T-cell (primary cell): ENCODE measurements at regions not wholly inside any gene's neighbourhood (a gene's known extent, or its start where the extent isn't known, plus 50 kb on each side); places are given as distances from the start of the nearest gene placed in this dataset.

Experiments used
- ATAC-seq, 4 experiments: fragments of 200-7000 bp in 3 of 4; fragments of 150-1000 bp in 1 of 4; cut with Tn5 transposase; replicated peaks in 1 of 4; 1 replicate in 3 of 4; 2 replicates in 1 of 4; pipeline ENCODE4 v1.10.0; 2021; ENCODE audit warnings: moderate library complexity in 3 of 4, mild to moderate bottlenecking in 2 of 4, moderate number of reproducible peaks in 1 of 4
- CTCF ChIA-PET, 2 donors: fragments of 300-600 bp; sonication (Branson Sonifier 250); formaldehyde crosslinking; loops; one replicate each; lab custom pipeline; 2022; ENCODE audit warnings: antibody characterized with exemption in 2 of 2; lab: Charles Lee
- POLR2A ChIA-PET, 2 donors: fragments of 300-600 bp; sonication (Branson Sonifier 250); formaldehyde crosslinking; loops; one replicate each; lab custom pipeline; 2022; ENCODE audit warnings: antibody characterized with exemption in 2 of 2; lab: Charles Lee
- DNase-seq, 35 experiments: peaks; one replicate each; pipeline versions ENCODE4 v3.0.0 to v3.0.0-alpha.2; 2013 to 2023
- H3K27ac ChIP-seq: one replicate; pipeline ENCODE4 v1.5.1; 2013; ENCODE audit warnings: low read length
- H3K27me3 ChIP-seq, 2 experiments: replicated peaks in 1 of 2; 1 replicate in 1 of 2; 2 replicates in 1 of 2; pipeline versions ENCODE4 v1.6.1 to v1.7.0; 2013; ENCODE audit warnings: low read length in 1 of 2, mixed read lengths in 1 of 2; ENCODE audit not compliant: control insufficient read depth in 2 of 2, insufficient read depth in 2 of 2; ENCODE audit errors: extremely low read depth in 1 of 2
- H3K36me3 ChIP-seq, 2 donors: 1 replicate in 1 of 2; 2 replicates in 1 of 2; pipeline versions ENCODE4 v1.6.1 to v1.7.0; 2013; ENCODE audit warnings: low read length in 1 of 2; ENCODE audit not compliant: control insufficient read depth in 2 of 2, insufficient read depth in 1 of 2; ENCODE audit errors: extremely low read depth in 1 of 2
- H3K4me1 ChIP-seq, 2 experiments: 1 replicate in 1 of 2; 2 replicates in 1 of 2; pipeline versions ENCODE4 v1.6.1 to v1.7.0; 2013; ENCODE audit warnings: low read length in 2 of 2, mixed read lengths in 1 of 2; ENCODE audit not compliant: insufficient read depth in 2 of 2, control insufficient read depth in 1 of 2; ENCODE audit errors: extremely low read depth in 1 of 2
- H3K4me3 ChIP-seq, 2 donors: 1 replicate in 1 of 2; 2 replicates in 1 of 2; pipeline versions ENCODE4 v1.5.1 to v1.7.0; 2013; ENCODE audit warnings: mild to moderate bottlenecking in 2 of 2, low read length in 1 of 2, moderate library complexity in 1 of 2; ENCODE audit not compliant: control insufficient read depth in 1 of 2; ENCODE audit errors: extremely low read depth in 1 of 2
- H3K9me3 ChIP-seq: 2 replicates; pipeline ENCODE4 v1.7.0; 2013
- H3K27ac Mint-ChIP-seq, 2 donors: one replicate each; pipeline ENCODE4 v1.8.0; 2020 to 2021; ENCODE audit warnings: mild to moderate bottlenecking in 2 of 2, mixed read lengths in 2 of 2
- H3K27me3 Mint-ChIP-seq, 2 donors: one replicate each; pipeline ENCODE4 v1.8.0; 2021 to 2022; ENCODE audit warnings: mixed read lengths in 2 of 2
- H3K36me3 Mint-ChIP-seq: one replicate; pipeline ENCODE4 v1.8.0; 2021; ENCODE audit warnings: mixed read lengths
- H3K4me1 Mint-ChIP-seq, 3 donors: one replicate each; pipeline ENCODE4 v1.8.0; 2020 to 2022; ENCODE audit warnings: mixed read lengths in 3 of 3, mild to moderate bottlenecking in 1 of 3
- H3K4me3 Mint-ChIP-seq, 3 donors: one replicate each; pipeline ENCODE4 v1.8.0; 2020 to 2022; ENCODE audit warnings: mild to moderate bottlenecking in 3 of 3, mixed read lengths in 3 of 3, moderate library complexity in 3 of 3
- H3K9me3 Mint-ChIP-seq, 3 donors: one replicate each; pipeline ENCODE4 v1.8.0; 2020 to 2022; ENCODE audit warnings: mixed read lengths in 3 of 3
- WGBS: methylation state at CpG from one replicate; pipeline ENCODE4 v1.1.5; 2013; ENCODE audit warnings: missing lambda C conversion rate; ENCODE audit not compliant: insufficient coverage; 5-methylcytosine and 5-hydroxymethylcytosine counted together

DNA sequence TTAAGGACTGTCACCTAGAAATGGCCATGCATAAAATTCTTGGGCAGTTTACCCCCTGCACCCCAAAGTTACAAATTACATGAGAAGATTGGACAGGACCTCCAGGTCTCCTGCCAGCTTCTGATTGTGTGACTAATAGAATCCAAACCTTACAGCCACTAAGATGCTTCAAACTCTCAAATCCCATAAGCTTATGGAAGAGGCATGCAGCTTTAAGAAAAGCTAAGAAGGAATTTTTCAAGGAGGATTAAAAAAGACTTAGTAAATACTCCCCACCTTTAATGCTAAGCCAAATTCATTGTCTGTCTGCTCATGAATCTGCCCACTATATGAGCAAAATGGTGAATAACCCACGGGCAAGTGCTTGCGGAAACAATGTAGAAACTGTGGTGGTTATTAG, 86.3 kb downstream of the MAIP1 start:
- Mint-ChIP-seq H3K27me3 (peaks cover 12 to 13% of the 10 kb centered on the region in 2 donors), H3K36me3 (no peaks in the 10 kb centered on the region), H3K4me3 (no peak overlapping the region), H3K4me1 (no peaks in the 10 kb centered on the region), H3K27ac (no peak overlapping the region), H3K9me3 (peaks cover 5 to 15% (median 10%) of the 10 kb centered on the region in 3 donors)
- DNase-seq (no peak), ATAC-seq (no peak)
- Histone ChIP-seq H3K4me1 (no peaks in the 10 kb centered on the region), H3K9me3 (no peaks in the 10 kb centered on the region), H3K36me3 (no peaks in the 10 kb centered on the region), H3K27ac (no peak overlapping the region), H3K27me3 (no peaks in the 10 kb centered on the region), H3K4me3 (no peak overlapping the region)
- POLR2A ChIA-PET = no interaction called here
- CTCF ChIA-PET = no interaction called here
- no CpG with 5 or more reads among the region's 2 CpGs for WGBS

GRCh38 chr2:200042102-200042735, 86.8 kb downstream of the MAIP1 start:
- Mint-ChIP-seq H3K36me3 (no peaks in the 10 kb centered on the region), H3K27me3 (peaks cover 14 to 16% of the 10 kb centered on the region in 2 donors), H3K9me3 (peaks cover 5 to 18% (median 13%) of the 10 kb centered on the region in 3 donors), H3K4me3 (no peak overlapping the region), H3K4me1 (no peaks in the 10 kb centered on the region), H3K27ac (no peak overlapping the region)
- no peaks in the 10 kb centered on the region for H3K4me1 ChIP-seq
- no peak overlapping the region for H3K27ac ChIP-seq
- H3K9me3 ChIP-seq = no peaks in the 10 kb centered on the region
- ATAC-seq = no peak
- no peaks in the 10 kb centered on the region for H3K36me3 ChIP-seq
- no peaks in the 10 kb centered on the region for H3K27me3 ChIP-seq
- no peak overlapping the region for H3K4me3 ChIP-seq
- DNase-seq = no peak
- ChIA-PET POLR2A (no interaction called here), CTCF (no interaction called here)

DNA sequence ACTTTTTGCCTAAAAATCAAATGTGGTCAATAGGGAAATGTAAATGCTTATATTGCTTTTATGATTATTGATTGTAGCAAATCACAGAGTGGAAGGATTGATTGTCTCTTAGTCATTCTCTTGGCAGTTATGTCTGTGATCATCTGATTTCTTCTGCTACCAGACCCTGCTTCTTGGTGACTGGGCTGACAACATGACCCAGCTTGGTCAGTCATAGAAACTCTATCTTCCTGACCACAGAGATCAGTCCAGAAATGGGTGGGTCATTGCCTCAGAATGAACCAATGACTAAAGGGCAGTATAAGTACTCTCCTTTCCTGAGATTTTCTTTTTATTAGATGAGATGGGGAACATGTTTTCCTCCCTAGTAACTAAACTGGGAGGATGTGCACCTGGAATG, 87.6 kb downstream of the MAIP1 start:
- Histone ChIP-seq H3K4me3 (no peak overlapping the region), H3K27me3 (no peaks in the 10 kb centered on the region), H3K27ac (no peak overlapping the region), H3K36me3 (no peaks in the 10 kb centered on the region), H3K4me1 (no peaks in the 10 kb centered on the region), H3K9me3 (no peaks in the 10 kb centered on the region)
- H3K4me1 Mint-ChIP-seq = no peaks in the 10 kb centered on the region
- DNase-seq (no peak), ATAC-seq (no peak)
- H3K36me3 Mint-ChIP-seq = no peaks in the 10 kb centered on the region
- H3K27ac Mint-ChIP-seq = no peak overlapping the region
- peaks cover 5 to 18% (median 13%) of the 10 kb centered on the region in 3 donors for H3K9me3 Mint-ChIP-seq
- CTCF ChIA-PET = no interaction called here
- no peak overlapping the region for H3K4me3 Mint-ChIP-seq
- peaks cover 16 to 21% of the 10 kb centered on the region in 2 donors for H3K27me3 Mint-ChIP-seq
- POLR2A ChIA-PET = no interaction called here

- H3K27ac ChIP-seq = no peak overlapping the region
- no peak overlapping the region for H3K4me3 Mint-ChIP-seq
- POLR2A ChIA-PET = no interaction called here
- H3K9me3 ChIP-seq = no peaks in the 10 kb centered on the region
- peaks cover 16 to 25% of the 10 kb centered on the region in 2 donors for H3K27me3 Mint-ChIP-seq
- H3K27me3 ChIP-seq = no peaks in the 10 kb centered on the region
- H3K9me3 Mint-ChIP-seq = peaks cover 5 to 18% (median 13%) of the 10 kb centered on the region in 3 donors
- H3K36me3 ChIP-seq = no peaks in the 10 kb centered on the region
- no peak overlapping the region for H3K27ac Mint-ChIP-seq
- H3K4me1 Mint-ChIP-seq = no peaks in the 10 kb centered on the region
- ATAC-seq (no peak), DNase-seq (no peak)
- H3K4me1 ChIP-seq = no peaks in the 10 kb centered on the region
- WGBS = no CpG with 5 or more reads among the region's 2 CpGs
- no peak overlapping the region for H3K4me3 ChIP-seq
- H3K36me3 Mint-ChIP-seq = no peaks in the 10 kb centered on the region
- CTCF ChIA-PET = no interaction called here
Observed at GRCh38 chr2:200044453-200044852, 89.1 kb downstream of the MAIP1 start.

DNA sequence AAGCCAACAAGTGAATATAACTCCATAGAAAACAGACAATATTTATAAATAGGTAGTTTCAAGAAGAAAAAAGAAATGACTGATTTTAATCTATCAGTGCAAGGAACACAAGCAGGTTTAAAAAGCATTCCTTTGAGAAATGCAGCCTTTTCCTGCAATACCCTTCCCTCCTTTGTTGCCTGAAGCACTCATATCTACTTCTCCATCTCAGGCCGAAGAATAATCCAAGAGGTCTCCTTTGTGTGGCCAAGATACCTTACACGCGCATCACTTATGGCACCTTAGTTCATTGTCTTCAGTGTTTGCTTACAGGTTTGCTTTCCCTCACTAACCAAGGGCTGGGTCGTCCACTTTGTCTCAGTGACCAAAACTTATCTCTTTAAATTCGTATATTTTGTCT, 93.0 kb downstream of the MAIP1 start:
- no peaks in the 10 kb centered on the region for H3K36me3 Mint-ChIP-seq
- ATAC-seq = no peak
- WGBS = no CpG with 5 or more reads among the region's 5 CpGs
- DNase-seq = no peak
- no peak overlapping the region for H3K27ac ChIP-seq
- H3K27ac Mint-ChIP-seq = no peak overlapping the region
- no peak overlapping the region for H3K4me3 ChIP-seq
- CTCF ChIA-PET = no interaction called here
- H3K4me1 Mint-ChIP-seq = no peaks in the 10 kb centered on the region
- no peaks in the 10 kb centered on the region for H3K4me1 ChIP-seq
- peaks cover 7 to 17% of the 10 kb centered on the region in 2 donors for H3K27me3 Mint-ChIP-seq
- no peaks in the 10 kb centered on the region for H3K36me3 ChIP-seq
- no peak overlapping the region for H3K4me3 Mint-ChIP-seq
- H3K9me3 ChIP-seq = no peaks in the 10 kb centered on the region
- peaks cover 5 to 18% (median 13%) of the 10 kb centered on the region in 3 donors for H3K9me3 Mint-ChIP-seq
- POLR2A ChIA-PET = no interaction called here
- no peaks in the 10 kb centered on the region for H3K27me3 ChIP-seq

DNA sequence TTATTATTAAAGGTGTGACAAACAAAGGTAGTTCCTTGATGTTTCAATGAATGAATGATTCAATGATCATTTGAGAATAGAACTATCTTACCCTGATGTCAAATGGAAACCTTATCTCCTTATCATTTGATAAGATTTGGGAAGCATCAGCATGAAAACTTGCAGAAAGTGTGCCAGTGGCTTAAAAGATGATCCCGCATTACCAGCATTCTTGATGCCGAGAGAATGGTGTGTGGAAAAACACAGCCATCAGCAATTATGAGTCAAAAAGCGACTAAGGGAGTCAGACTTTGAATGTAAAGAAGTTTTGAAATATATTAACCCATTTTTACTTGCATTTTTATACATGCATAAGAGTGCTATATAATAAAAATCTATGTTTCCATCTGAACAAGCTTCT, 93.7 kb downstream of the MAIP1 start:
- H3K27me3 ChIP-seq = no peaks in the 10 kb centered on the region
- Mint-ChIP-seq H3K36me3 (no peaks in the 10 kb centered on the region), H3K27ac (no peak overlapping the region), H3K27me3 (peaks cover 11 to 23% of the 10 kb centered on the region in 2 donors), H3K4me3 (no peak overlapping the region), H3K9me3 (peaks cover 5 to 18% (median 13%) of the 10 kb centered on the region in 3 donors), H3K4me1 (no peaks in the 10 kb centered on the region)
- H3K9me3 ChIP-seq = no peaks in the 10 kb centered on the region
- no CpG with 5 or more reads among the region's 3 CpGs for WGBS
- H3K4me1 ChIP-seq = no peaks in the 10 kb centered on the region
- no peak for ATAC-seq
- no peak for DNase-seq
- no peak overlapping the region for H3K4me3 ChIP-seq
- no peaks in the 10 kb centered on the region for H3K36me3 ChIP-seq
- H3K27ac ChIP-seq = no peak overlapping the region
- POLR2A ChIA-PET = no interaction called here
- CTCF ChIA-PET = no interaction called here
